ENCODE measurements at regions not wholly inside any gene's neighbourhood (a gene's known extent, or its start where the extent isn't known, plus 50 kb on each side); places are given as distances from the start of the nearest gene placed in this dataset.

DNA sequence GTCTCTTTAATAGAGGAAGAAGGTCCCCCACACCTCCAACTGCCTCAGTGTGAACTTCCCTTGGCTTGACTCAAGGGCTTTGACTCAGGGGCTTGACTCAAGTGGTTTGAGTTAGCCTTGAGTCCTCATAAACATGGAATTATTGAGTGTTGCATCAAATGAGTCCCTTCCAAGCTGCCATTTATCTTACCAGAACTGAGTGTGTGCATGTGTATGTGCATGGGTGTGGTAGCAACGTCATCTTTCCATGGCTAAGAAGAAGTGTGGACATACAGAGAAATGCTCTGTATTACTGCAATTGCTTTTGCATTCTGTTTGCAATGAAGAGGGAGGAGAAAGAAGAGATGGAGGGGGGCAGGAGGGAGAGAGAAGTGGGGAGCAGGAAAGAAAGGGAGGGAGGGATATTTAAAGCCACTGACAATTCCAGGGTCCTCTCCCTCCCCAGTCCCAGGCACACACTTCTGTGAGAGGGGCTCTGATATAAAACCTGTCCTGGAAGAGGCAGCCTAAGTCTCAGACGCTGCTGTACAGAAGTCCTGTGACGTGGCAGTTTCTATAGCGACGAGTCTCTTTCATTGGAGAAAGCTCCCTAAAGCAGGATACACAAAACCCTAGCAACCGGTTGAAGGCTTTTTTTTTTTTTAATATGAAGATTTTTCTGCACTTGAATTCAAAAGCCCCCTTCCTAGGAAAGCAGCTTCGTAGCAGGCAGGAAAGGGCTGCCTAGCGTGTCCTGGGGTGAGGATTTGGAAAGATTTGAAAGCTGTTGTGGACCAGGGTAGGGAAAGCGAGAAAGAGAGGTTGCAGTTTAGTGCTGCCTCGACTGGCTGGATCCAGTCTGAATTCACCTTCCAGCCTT lies 93.3 kb upstream of the MAP1B start:
- TF ChIP-seq POLR2A (IDR thresholded peaks at IDR 0.05; ENCODE audit: low read length) (no peak), GATA1 (IDR thresholded peaks at IDR 0.05; ENCODE audit: low read depth, low read length) (no peak)
